ENCODE measurements at regions not wholly inside any gene's neighbourhood (a gene's known extent, or its start where the extent isn't known, plus 50 kb on each side); places are given as distances from the start of the nearest gene placed in this dataset.

DNA sequence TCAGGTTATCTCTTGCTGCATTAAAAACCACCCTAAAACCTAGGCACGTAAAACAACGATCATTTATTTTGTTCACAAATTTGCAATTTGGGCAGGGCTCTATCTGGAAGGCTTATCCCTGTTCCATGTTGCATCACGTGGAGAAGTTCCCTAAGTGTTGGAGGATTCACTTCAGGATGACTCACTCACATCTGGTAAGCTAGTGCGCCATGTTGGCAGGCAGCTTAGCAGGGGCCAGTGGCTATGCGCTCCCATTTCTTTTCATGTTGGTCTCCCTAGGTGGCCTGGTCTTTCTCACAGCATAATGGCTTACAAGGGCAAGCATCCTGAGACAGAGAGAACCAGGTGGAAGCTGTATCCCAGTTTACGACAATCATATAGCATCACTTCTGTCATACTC, 226.8 kb downstream of the BLID start:
- no peaks in the 10 kb centered on the region for H3K4me1 ChIP-seq
- intact Hi-C loops (cut with DNase I; ENCODE audit: low total_unique reads): no loop called here
- no peak for DNase-seq (ENCODE audit: low spot score in 2 of 2)
- TF ChIP-seq POLR2AphosphoS5 (IDR thresholded peaks at IDR 0.05) (no peak), POLR2A (IDR thresholded peaks at IDR 0.05) (no peak)
- TF ChIP-seq, protein P1, sequence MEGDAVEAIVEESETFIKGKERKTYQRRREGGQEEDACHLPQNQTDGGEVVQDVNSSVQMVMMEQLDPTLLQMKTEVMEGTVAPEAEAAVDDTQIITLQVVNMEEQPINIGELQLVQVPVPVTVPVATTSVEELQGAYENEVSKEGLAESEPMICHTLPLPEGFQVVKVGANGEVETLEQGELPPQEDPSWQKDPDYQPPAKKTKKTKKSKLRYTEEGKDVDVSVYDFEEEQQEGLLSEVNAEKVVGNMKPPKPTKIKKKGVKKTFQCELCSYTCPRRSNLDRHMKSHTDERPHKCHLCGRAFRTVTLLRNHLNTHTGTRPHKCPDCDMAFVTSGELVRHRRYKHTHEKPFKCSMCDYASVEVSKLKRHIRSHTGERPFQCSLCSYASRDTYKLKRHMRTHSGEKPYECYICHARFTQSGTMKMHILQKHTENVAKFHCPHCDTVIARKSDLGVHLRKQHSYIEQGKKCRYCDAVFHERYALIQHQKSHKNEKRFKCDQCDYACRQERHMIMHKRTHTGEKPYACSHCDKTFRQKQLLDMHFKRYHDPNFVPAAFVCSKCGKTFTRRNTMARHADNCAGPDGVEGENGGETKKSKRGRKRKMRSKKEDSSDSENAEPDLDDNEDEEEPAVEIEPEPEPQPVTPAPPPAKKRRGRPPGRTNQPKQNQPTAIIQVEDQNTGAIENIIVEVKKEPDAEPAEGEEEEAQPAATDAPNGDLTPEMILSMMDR (IDR thresholded peaks at IDR 0.05): no peak
- H3K9me3 ChIP-seq: no peaks in the 10 kb centered on the region
- H3K27ac ChIP-seq: no peak overlapping the region
- H3K36me3 ChIP-seq: no peaks in the 10 kb centered on the region
- H3K27me3 ChIP-seq: no peaks in the 10 kb centered on the region
- H3K4me3 ChIP-seq: no peak overlapping the region

DNA sequence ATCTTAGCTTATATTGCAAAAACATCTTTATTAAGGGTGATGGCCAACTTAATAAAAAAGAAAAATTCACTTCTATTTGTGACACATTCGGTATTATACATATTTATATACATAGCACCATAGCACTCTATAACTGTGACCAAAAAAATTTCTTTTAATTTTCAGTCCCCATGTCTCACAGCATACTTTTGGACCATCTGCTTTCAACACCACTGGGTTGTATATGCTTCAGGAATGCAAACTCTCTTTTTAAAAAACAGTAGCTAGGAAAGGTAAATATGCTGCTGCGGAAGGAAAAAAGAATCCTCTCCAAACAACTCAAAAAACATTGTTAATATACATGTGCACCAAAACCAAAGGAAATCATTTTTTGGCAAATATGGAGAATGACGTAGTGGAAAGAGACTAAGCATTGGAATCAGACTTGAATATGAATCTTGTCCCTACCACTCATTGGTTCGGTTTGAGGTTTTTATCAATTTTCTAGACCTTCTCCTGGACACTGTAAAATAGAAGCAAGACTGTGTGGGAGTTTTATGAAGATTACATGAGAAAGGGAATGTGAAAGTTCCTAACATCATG, 227.9 kb downstream of the BLID start:
- no peak overlapping the region for H3K27ac ChIP-seq
- no peaks in the 10 kb centered on the region for H3K36me3 ChIP-seq
- DNase-seq (ENCODE audit: low spot score in 2 of 2): no peak
- TF ChIP-seq POLR2AphosphoS5 (IDR thresholded peaks at IDR 0.05) (no peak), POLR2A (IDR thresholded peaks at IDR 0.05) (no peak)
- TF ChIP-seq, protein P1 (IDR thresholded peaks at IDR 0.05): no peak
- H3K27me3 ChIP-seq: no peaks in the 10 kb centered on the region
- no peaks in the 10 kb centered on the region for H3K4me1 ChIP-seq
- no peak overlapping the region for H3K4me3 ChIP-seq
- intact Hi-C loops (cut with DNase I; ENCODE audit: low total_unique reads): no loop called here
- no peaks in the 10 kb centered on the region for H3K9me3 ChIP-seq

DNA sequence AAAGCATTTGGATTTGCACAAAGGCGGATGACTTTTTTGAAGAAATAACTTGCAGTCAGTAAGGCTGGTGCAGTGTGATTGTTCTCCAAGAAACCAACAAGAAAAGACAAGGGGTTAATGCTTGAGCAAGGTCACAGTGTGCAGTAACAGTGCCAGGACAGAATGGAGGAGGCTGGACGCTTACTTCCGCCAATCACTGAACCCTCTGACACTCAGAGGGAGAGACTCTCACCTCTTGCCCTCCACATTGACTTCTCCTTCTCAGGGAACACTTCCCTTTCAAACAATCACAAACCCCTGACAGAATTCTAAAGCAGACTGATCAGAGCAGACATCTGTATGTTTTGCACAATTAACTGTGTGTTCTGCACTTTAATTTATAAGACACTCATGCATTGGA, 228.4 kb downstream of the BLID start:
- H3K4me3 ChIP-seq: no peak overlapping the region
- H3K36me3 ChIP-seq: no peaks in the 10 kb centered on the region
- H3K27me3 ChIP-seq: no peaks in the 10 kb centered on the region
- no peak for DNase-seq (ENCODE audit: low spot score in 2 of 2)
- no peaks in the 10 kb centered on the region for H3K9me3 ChIP-seq
- H3K4me1 ChIP-seq: no peaks in the 10 kb centered on the region
- intact Hi-C loops (cut with DNase I; ENCODE audit: low total_unique reads): no loop called here
- TF ChIP-seq POLR2AphosphoS5 (IDR thresholded peaks at IDR 0.05) (no peak), POLR2A (IDR thresholded peaks at IDR 0.05) (no peak)
- TF ChIP-seq, protein P1 (IDR thresholded peaks at IDR 0.05): no peak
- no peak overlapping the region for H3K27ac ChIP-seq

DNA sequence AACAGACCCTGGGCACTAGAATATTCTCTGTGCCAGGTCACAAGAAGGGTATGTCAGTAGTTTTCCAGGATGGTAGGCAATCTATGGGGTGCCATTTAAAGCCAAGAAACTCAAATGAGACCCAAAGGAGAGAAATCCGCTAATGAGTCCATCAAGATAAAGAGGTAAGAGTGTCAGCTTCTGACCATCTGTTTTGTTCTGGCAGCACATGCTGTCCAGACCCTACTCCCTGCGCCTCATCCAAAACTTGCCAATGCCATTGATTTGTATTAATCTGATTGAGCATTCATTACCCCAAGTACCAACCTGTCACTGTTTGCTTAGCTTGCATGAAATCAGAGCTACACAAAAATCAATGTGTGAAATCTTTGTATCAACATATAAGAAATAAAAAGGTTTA, 229.0 kb downstream of the BLID start:
- DNase-seq (ENCODE audit: low spot score in 2 of 2): no peak
- no peak overlapping the region for H3K27ac ChIP-seq
- H3K4me1 ChIP-seq: no peaks in the 10 kb centered on the region

DNA sequence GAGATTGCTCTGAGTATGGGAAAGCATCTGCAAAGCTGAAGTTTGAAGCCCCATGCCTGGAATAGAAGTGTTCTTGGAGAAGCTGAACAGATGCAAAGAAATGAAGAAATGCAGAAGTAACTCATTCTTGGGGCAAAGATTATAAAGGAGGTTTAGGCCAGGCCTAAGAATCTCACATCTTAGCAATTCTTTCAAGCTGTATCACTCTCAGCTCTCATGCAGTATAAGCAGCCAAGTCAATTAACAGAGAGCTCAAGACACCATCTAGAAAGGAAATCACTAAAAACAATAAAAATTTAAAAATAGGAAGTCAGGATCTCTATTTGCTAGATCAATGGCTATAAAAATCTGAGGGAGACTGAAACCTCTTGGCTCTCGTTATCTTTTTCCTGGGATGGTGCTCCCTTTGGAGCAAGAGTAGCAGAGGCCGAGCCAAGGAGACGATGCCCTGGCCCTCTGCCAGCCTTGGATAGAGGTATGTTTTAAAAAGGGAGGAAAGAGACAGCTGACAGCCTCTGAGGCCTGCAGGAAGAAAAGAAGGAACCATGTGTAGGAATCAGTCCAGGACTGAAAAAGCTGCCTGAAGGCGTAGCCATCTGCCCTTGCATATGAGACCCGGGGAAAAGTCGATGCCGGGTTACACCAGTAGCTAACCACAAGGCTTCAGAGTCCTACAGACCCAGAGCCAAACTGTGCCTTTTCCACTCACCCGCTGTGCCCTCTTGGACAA, 229.8 kb downstream of the BLID start:
- DNase-seq (ENCODE audit: low spot score in 2 of 2): peak in 1 of 2 donors; percentile 41
- Histone ChIP-seq H3K27me3 (no peaks in the 10 kb centered on the region), H3K9me3 (no peaks in the 10 kb centered on the region), H3K4me3 (no peak overlapping the region), H3K27ac (peak overlapping the region in 1 of 2 donors; percentile 3), H3K36me3 (no peaks in the 10 kb centered on the region), H3K4me1 (no peaks in the 10 kb centered on the region)
- no peak for TF ChIP-seq POLR2A (IDR thresholded peaks at IDR 0.05)
- TF ChIP-seq, protein P1 (IDR thresholded peaks at IDR 0.05): no peak
- no peak for TF ChIP-seq POLR2AphosphoS5 (IDR thresholded peaks at IDR 0.05)
- intact Hi-C loops (cut with DNase I; ENCODE audit: low total_unique reads): no loop called here

More for the DNA sequence above, 229.0 kb downstream of the BLID start:
- TF ChIP-seq POLR2A (IDR thresholded peaks at IDR 0.05): no peak
- TF ChIP-seq, protein P1 (IDR thresholded peaks at IDR 0.05): no peak
- TF ChIP-seq POLR2AphosphoS5 (IDR thresholded peaks at IDR 0.05): no peak
- no peaks in the 10 kb centered on the region for H3K27me3 ChIP-seq
- intact Hi-C loops (cut with DNase I; ENCODE audit: low total_unique reads): no loop called here
- no peaks in the 10 kb centered on the region for H3K9me3 ChIP-seq
- H3K4me3 ChIP-seq: no peak overlapping the region
- no peaks in the 10 kb centered on the region for H3K36me3 ChIP-seq

Measured in breast epithelium (tissue), 4 donors.